ENCODE measurements at regions not wholly inside any gene's neighbourhood (a gene's known extent, or its start where the extent isn't known, plus 50 kb on each side); places are given as distances from the start of the nearest gene placed in this dataset.
A peak's percentile ranks its signal among the peaks of the same experiment; 100 is the strongest.
"Not testable (repeated sequence)": the region's sequence is repeated elsewhere in the genome, so short reads cannot be mapped to it uniquely, and the experiment has no call there.

DNA sequence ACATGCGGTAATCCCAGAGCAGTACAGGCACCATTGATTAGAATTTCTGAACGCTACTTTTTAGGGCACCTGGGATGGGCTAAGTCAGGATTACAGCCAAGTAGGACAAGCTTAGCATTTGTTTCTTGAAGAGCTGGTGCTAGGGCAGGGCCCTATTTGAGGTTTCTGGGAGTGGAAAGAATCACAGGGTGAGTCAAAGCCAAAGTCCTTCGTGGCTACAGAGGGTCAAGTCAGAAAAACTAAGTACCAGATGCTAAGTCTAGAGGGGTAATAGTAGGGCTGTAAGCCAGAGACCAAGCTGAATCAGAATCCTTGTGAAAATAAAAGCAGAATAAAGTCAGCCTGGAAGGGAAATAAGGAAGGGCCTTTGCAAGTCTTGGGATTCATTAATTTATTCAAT, 448.6 kb downstream of the ZIC3 start:
- DNase-seq (ENCODE audit: low read depth) = no peak

DNA sequence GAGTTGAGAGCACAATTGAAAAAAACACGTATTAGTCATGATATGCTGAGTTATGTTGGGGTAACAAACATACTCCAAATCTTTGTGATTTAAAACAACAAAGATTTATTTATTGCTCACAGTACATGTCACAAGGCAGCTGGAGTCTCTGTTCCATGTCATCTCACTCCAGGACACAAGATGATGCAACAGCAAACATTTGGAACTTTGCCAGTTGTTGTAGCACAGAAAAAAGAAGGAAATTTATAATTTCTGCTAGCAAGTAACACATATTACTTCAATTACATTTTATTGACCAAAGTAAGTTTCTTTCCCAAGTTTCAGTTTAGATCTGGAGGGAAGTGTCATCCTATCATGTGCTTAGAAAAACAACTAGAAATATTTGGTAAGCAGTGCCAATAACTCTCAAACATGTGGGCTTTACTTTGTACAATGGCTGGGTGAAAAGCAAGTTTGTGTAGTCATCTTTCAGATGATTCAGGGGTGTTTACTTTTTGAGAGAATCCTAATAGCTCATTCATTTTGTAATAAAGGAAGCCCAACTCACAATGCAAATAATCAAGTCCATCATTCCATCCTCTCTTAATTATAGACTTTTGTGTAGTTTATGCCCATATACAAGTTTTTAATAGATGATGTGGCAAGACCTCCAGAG, 452.3 kb downstream of the ZIC3 start:
- DNase-seq (ENCODE audit: low read depth) = no peak

DNA sequence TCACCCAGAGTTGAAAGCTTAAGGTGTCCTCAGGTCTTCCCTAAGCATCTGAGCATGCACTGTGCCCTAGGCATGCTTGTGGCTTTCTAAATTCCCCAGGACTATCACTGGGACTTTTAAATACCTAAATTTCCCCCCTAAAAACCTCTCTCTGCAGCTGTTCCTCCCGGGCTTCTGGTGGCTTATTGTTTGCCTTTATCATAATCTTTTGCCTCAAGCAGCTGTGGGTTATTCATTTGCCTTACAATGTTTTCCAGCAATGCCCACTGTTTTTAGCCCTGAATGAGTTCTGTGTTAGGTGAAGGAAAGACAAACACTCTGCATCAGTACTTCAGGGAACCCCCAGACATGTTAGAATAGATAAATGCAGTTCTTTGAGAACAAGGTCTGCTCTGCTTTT, 455.0 kb downstream of the ZIC3 start:
- DNase-seq (ENCODE audit: low read depth) = no peak

DNA sequence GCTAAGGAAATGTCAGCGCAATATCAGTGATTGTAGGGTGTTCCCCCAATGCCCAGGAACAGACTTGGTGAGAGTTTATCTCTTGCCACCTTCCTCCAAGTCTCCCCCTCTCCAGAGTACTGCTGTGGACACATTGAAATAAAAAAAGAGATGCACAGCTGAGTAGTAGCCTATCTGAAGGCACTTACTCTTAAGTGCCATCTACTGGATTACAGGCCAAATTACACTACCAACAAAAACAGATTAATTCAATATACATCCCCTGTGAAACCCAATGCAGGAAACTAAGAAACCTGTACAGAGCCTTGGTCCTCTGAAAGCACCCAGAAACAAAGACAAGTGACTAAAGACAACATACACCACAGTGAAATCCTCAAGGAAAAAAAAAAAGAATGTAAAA, 460.3 kb downstream of the ZIC3 start:
- DNase-seq (ENCODE audit: low read depth) = peak; percentile 8

DNA sequence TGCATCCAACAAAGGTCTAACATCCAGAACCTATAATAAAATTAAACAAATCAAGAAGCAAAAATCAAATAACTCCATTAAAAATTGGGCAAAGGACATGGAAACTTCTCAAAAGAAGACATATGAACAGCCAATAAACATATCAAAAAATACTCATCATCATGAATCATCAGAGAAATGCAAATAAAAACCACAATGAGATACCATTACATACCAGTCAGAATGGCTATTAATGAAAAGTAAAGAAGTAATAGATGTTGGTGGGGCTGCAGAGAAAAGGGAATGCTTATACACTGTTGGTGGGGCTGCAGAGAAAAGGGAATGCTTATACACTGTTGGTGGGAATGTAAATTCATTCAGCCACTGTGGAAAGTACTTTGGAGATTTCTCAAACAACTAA, 465.8 kb downstream of the ZIC3 start:
- DNase-seq (ENCODE audit: low read depth) = no peak

DNA sequence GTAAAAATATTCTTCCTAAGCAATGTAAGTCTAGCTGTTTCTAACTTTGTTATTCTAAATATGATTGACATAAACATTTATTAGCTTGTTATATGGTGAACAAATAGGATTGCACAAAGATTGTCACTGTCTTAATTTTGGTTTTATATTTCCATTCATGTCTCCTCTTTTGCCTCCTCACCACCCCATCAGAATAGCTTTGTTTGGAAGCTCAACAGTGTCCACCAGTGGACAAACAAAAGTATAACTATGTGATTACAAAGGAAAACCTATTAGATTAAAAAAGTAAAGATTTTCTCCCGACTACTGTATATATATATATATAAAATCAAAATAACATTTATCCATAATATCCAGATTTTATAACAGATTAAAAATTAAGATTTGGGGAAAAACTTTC, 468.2 kb downstream of the ZIC3 start:
- no peak for DNase-seq (ENCODE audit: low read depth)

DNA sequence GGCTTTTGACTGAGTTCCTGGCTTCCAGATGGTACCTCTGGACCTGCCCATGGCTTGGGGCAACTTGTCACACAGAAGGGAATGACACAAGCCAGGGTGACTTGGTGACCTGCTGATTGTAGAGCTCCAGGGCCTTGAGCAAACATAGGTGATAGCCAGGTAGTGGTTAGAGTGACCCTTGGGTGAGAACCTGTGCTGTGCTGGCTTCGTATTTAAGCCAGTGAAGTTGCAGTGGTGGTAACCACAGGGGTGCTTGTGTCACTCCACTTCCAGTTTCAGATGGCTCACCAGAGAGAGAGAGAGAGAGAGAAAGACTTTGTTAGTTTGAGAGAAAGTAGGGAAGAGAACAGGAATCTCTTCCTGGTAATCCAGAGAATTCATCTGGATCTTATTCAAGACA, 471.6 kb downstream of the ZIC3 start:
- DNase-seq (ENCODE audit: low read depth) = no peak

DNA sequence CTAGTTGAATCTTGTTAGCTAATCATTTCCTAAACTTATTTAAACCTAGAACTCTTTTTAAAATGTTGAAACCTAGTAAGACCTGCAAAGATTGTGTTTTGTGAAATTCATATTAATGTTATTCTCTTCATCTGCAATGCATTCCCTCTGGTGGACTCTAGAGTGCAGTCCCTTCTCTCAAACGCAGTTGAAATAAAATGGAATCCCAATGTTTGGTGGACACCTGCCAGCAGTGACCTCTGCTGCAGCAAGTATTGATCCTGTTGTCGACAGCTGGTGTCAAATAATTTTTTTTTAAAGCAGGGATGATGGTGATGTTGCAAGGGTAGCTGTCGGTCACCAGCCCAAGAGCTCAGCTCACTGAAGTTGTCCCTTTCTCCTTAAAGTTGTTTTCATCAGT, 492.0 kb downstream of the ZIC3 start:
- DNase-seq (ENCODE audit: low read depth) = no peak

DNA sequence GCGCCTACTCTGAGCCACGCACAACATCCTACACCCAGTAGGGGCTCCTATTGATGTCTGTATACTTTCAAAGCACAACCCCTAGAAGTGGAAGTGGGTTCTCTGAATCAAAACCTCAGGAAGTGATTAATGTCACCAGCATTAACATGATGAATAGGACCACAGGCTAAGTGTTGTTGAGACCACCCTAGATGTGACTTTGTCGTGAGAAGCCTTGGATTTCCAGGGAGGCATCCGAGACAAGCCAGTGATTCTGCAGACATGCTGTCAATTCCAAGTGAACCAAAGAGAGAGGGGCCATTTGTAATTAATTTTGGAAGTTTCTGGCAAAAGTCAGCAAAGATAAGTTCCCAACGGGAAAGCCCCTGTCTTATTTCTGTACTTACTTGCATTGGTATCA, 493.0 kb downstream of the ZIC3 start:
- no peak for DNase-seq (ENCODE audit: low read depth)

DNA sequence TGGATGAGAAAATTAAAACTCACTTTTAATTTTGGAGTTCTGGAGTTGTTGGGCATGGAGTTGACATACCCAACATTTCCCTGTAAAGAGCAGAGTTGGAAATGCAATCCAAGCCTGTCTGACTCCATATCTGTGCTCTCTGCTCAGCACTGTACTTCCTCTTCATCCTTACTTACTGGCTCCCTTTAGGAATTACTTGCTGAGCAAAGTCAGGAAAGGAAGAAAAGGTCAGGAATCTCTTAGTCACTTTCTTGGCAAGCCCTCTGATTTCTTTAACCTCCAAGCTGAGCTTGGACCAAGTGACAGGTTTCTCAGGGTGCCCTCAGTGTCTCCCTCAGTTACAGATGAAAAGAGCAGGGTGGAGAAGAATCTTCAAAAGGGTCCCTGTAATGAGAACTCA, 501.5 kb downstream of the ZIC3 start:
- DNase-seq (ENCODE audit: low read depth) = peak; percentile 32

DNA sequence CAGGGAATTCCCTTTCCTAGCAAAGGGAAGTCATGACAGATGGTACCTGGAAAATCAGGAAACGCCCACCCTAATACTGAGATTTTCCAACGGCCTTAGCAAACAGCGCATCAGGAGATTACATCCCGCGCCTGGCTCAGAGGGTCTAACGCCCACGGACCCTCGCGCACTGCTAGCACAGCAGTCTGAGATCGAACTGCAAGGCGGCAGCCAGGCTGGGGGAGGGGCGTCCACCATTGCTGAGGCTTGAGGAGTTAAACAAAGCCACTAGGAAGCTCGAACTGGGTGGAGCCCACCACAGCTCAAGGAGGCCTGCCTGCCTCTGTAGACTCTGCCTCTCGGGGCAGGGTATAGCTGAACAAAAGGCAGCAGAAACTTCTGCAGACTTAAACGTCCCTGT, 507.7 kb downstream of the ZIC3 start:
- DNase-seq (ENCODE audit: low read depth) = no peak

DNA sequence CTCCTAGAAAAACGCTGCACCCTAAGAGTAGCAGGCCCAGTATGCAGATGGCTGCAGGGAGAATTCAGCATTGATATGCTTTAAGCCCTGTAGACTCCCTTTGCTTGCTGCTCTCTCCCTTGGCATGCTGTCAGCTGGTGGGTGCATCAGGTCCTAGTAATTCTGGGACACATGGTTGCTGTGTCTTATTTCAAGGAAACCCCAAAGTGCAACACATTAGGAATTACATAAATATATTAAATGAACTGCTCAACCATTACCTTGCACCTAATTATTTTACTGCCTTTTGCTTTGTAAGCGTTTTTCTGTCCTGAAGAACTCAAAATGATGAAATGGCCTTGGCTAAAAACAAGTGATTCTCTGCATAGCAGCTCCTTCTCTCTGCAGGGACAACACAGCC, 516.3 kb downstream of the ZIC3 start:
- DNase-seq (ENCODE audit: low read depth) = no peak

DNA sequence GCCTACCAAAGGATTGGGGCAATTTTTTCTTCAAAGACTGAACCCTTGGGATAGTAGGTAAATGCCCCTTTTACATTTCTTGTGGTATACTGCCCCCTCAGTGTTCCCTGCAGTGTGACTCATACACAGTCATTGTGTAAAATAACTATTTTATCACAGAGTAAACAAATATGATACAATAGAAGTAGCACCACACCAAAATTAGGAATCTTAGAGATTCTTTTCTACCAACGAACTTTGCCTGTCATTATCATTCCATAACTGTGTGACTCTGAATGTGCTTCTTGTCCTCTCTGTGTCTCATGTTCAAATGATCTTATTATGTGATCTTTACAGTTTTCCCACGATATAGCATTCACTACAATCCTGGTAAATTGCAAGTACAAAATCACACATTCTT, 517.0 kb downstream of the ZIC3 start:
- DNase-seq (ENCODE audit: low read depth) = peak; percentile 33

DNA sequence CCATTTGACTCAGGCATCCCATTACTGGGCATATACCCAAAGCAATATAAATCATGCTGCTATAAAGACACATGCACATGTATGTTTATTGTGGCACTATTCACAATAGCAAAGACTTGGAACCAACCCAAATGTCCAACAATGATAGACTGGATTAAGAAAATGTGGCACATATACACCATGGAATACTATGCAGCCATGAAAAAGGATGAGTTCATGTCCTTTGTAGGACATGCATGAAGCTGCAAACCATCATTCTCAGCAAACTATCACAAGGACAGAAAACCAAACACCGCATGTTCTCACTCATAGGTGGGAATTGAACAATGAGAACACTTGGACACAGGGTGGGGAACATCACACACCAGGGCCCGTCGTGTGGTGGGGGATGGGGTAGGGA, 545.0 kb downstream of the ZIC3 start:
- DNase-seq (ENCODE audit: low read depth) = not testable (repeated sequence)

DNA sequence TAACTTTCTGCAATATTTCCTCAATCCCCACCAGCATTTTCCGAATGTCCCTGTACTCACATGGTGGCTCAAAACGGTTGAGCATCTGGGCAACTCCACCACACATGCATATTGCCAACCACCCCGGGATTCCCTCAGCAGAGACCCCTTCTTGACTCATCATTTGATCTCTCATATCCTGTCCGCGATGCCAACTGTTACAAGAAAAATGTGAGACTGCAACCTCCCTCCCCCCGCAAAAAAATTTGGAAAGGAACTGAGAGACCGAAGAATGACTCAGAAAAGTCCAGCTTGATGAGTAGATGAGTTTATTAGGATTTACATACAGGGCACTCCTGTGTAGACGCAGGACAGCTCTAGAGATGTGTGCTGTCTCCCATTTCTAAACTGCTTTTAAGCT, 561.4 kb downstream of the ZIC3 start:
- DNase-seq (ENCODE audit: low read depth) = peak; percentile 95

DNA sequence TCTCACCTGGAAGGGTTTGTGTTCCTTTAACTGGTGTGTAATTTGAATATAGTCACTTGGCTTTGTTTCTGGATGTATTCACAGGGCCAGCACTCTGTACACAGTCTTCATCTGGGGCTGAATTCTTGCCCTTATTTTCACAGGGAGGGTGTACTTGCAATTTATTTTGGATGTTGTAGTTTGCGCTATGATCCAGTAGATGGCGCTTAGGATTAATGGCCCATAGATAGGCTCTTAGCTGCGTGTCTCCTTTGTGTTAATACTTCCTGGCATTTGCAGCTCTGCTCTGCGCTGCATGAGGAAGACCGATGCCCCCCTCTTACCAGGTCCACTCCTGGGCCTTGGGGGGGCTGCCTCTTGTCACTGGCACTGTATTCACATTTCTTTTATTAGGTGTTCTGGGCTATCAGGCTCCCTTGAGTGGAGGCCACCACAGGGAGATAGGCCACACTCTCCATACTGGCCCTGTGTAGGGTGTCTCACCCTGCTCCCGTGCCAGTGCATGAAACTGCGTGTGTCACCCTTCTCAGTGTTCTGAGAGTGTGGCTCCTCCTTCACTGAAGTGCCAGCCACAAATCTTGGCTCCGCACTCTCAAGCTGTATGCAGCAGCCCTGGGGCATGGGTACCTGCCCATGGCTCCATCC, 562.2 kb downstream of the ZIC3 start:
- peak; percentile 57 for DNase-seq (ENCODE audit: low read depth)

DNA sequence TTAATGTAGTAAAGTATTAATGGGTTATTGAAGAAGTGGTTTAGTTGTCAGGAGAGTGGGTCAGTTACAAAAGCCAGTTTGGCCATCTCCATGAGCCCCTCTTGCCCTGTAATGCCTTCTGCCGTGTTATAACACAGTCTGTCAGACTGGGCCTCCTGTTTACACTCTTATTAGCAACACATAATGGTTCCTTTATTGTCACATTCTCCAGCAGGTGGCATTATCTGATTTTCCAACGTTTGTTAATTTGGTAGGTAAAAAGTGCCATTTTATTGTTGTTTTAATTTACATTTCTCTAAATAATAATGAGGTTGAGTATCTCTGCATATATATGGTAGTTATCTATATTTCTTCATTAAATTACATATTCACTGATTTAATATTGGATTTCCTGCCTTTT, 560.8 kb downstream of the FGF13 start:
- DNase-seq (ENCODE audit: low read depth) = no peak

DNA sequence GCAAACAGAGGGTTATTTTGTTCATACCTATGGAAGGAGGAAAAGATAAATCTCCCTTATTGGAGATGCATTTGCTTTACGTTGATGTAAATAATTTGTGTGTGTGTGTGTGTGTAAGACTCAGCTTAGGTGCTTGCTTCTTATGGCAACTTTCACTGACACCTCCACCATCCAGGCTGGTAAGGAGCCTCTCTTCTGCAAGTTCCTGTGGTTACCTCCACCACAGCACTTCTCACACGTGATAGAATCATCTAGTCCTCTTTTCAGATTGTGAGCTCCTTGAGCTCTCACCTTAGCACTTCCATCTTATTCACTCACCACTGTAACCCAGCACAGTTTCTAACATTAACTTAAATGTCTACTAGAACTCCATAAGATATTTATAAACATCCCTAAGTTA, 553.7 kb downstream of the FGF13 start:
- DNase-seq (ENCODE audit: low read depth) = no peak

DNA sequence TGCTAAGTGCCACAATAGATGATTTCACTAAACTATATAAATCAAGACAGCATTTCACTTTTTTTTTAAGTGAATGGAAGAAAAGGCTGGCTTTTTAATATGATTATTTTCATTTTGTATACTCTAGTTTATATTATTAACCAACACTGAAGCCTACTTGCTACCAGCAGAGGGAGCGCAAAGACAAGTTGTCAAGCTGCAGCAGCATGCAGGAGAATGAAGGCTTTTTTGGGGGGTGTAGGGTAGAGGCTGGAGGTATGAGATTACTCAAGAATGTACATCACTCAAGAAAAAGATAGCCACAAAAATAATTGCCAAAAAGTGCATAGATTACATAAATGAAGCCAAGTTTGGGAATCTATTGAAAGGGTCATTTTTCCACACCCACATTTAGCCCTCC, 519.5 kb downstream of the FGF13 start:
- DNase-seq (ENCODE audit: low read depth) = no peak

DNA sequence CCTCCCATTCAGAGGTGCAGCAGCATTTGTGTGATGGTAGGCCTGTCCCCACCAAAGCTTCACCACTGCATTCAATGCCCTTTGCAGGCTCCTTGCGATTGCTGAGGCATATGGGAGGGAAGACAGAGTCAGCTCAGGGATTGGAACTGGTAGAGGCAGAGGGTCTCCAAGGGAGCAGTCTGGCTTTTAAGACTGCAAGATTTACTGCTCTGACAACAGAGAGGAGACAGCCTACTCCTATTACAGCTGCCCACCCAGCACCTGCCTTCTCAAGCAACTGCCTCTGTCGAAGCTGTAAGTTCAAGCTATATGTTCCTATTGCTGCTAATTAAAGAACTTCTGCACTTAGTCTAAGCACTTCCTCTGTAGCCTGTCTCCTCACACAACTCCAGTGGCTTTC, 481.8 kb downstream of the FGF13 start:
- DNase-seq (ENCODE audit: low read depth) = no peak

DNA sequence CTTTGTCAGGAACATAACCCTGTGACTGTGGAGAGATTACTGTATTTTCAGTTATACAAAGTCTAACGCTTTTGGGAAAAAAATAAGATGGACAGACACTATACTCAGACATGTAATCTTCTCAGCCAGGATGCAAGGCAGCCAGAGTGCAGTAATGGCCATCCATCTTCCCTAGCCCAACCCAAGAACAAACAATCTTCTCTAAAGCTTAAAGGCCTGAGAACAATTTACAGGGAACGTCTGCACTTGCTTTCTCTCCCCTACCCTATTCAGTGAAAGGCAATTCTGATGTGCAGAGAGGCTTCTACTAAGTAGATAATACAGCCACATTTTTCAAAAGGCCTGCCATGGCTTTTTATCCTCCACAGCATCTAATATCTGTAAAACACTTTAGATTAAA, 471.3 kb downstream of the FGF13 start:
- no peak for DNase-seq (ENCODE audit: low read depth)

DNA sequence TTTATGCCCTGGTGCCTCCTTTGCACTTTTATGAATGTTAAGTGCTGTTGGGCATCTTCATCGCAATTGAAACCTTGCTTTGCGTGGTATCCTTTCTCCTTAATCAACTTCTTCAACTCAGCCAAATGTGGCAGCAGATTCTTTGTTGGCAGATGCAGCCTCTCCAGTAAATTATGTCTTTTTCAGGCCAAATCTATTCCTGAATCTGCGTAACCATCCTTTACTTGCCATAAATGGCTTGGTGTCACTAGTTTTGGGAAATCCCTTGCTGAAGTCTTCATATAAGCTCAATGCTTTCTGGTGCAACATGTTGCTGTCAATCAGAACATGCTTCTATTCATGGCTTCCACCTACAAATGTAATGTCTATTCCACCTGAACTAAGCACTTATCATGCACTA, 457.5 kb downstream of the FGF13 start:
- DNase-seq (ENCODE audit: low read depth) = no peak

DNA sequence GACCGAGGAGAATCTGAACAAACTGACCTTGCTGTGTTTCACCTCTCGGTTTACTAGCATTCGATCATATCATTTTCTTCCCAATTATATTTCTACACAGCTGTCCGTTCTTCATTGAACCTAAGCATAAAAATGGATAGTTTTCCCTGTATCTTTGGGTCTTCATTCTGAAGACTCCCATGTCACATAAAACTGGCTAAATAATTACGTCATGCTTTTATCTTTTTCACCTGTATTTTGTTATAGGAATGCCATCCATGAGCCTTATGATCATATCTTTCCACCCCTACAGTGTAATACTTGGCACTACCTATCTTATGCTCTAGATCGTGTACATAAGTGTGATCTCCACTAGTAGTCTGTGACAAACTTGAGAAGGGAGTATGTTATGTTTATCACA, 456.1 kb downstream of the FGF13 start:
- DNase-seq (ENCODE audit: low read depth) = no peak

DNA sequence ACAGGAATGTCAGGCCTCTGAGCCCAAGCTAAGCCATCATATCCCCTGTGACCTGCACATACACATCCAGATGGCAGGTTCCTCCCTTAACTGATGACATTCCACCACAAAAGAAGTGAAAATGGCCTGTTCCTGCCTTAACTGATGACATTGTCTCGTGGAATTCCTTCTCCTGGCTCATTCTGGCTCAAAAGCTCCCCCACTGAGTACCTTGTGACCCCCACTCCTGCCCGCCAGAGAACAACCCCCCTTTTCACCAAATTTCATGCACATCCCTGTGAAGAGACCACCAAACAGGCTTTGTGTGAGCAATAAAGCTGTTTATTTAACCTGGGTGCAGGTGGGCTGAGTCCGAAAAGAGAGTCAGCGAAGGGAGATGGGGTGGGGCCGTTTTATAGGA, 447.4 kb downstream of the FGF13 start:
- not testable (repeated sequence) for DNase-seq (ENCODE audit: low read depth)
